SK-N-SH (cell line): ENCODE measurements at regions not wholly inside any gene's neighbourhood (a gene's known extent, or its start where the extent isn't known, plus 50 kb on each side); places are given as distances from the start of the nearest gene placed in this dataset.

ENCODE experiments used
- CTCF ChIP-seq: fragments of 200-600 bp; sonication (generic); IDR thresholded peaks from 2 replicates; pipeline ENCODE4 v1.6.1; 2017; ENCODE audit warnings: antibody characterized with exemption, mild to moderate bottlenecking, moderate library complexity
- EP300 ChIP-seq, 2 experiments: IDR thresholded peaks; 2 replicates each; pipeline versions ENCODE4 v1.4.0 to v1.6.1; 2012; ENCODE audit warnings: borderline replicate concordance in 1 of 2, low read depth in 1 of 2, low read length in 1 of 2
- EZH2phosphoT487 ChIP-seq: fragments of 200-600 bp; sonication (generic); IDR thresholded peaks from 2 replicates; pipeline ENCODE4 v1.6.1; 2017; ENCODE audit warnings: low read depth, mixed run types, mild to moderate bottlenecking, antibody characterized with exemption, moderate library complexity, borderline replicate concordance
- GABPA ChIP-seq: IDR thresholded peaks from 2 replicates; pipeline ENCODE4 v1.4.0; 2012; ENCODE audit warnings: low read depth, mild to moderate bottlenecking
- JUND ChIP-seq: IDR thresholded peaks from 2 replicates; pipeline ENCODE4 v1.4.0; 2012
- MXI1 ChIP-seq: IDR thresholded peaks from 2 replicates; pipeline ENCODE4 v1.6.1; 2012; ENCODE audit warnings: mild to moderate bottlenecking, low read depth, low read length, improper control_type of control experiment
- POLR2AphosphoS5 ChIP-seq: IDR thresholded peaks from 2 replicates; pipeline ENCODE4 v1.6.1; 2012; ENCODE audit warnings: low read depth, low read length
- RAD21 ChIP-seq: IDR thresholded peaks from 2 replicates; pipeline ENCODE4 v1.6.1; 2012; ENCODE audit warnings: mild to moderate bottlenecking, low read length
- TAF1 ChIP-seq: IDR thresholded peaks from 2 replicates; pipeline ENCODE4 v1.6.1; 2012; ENCODE audit warnings: low read depth, mild to moderate bottlenecking, low read length, moderate library complexity, borderline replicate concordance
- TCF12 ChIP-seq: IDR thresholded peaks from 2 replicates; pipeline ENCODE4 v1.4.0; 2012
- TEAD4 ChIP-seq: IDR thresholded peaks from 2 replicates; pipeline ENCODE4 v1.4.0; 2012; ENCODE audit warnings: mild to moderate bottlenecking, borderline replicate concordance; ENCODE audit not compliant: insufficient read depth
- USF1 ChIP-seq: IDR thresholded peaks from 2 replicates; pipeline ENCODE4 v1.4.0; 2012; ENCODE audit warnings: low read depth, borderline replicate concordance
- ZBTB33 ChIP-seq: IDR thresholded peaks from 2 replicates; pipeline ENCODE4 v1.4.0; 2012; ENCODE audit warnings: low read depth, borderline replicate concordance

GRCh38 chr4:147057611-147058190 is 112.0 kb upstream of the TTC29 start:
- TF ChIP-seq CTCF: no peak
- no peak for TF ChIP-seq USF1
- TF ChIP-seq ZBTB33: no peak
- TF ChIP-seq RAD21: no peak
- no peak for TF ChIP-seq MXI1
- TF ChIP-seq EP300 (IDR thresholded peaks at IDR 0.05; ENCODE audit: borderline replicate concordance in 1 of 2, low read depth in 1 of 2, low read length in 1 of 2): no peak
- TF ChIP-seq TAF1: no peak
- TF ChIP-seq EZH2phosphoT487: no peak
- no peak for TF ChIP-seq TCF12
- TF ChIP-seq POLR2AphosphoS5: no peak
- no peak for TF ChIP-seq JUND
- TF ChIP-seq GABPA: no peak
- TF ChIP-seq TEAD4: no peak
